ENCODE measurements at regions not wholly inside any gene's neighbourhood (a gene's known extent, or its start where the extent isn't known, plus 50 kb on each side); places are given as distances from the start of the nearest gene placed in this dataset.

GRCh38 chr20:22921595-22922421 lies 113.3 kb upstream of the SSTR4 start (continued):
- TF ChIP-seq, protein P1, sequence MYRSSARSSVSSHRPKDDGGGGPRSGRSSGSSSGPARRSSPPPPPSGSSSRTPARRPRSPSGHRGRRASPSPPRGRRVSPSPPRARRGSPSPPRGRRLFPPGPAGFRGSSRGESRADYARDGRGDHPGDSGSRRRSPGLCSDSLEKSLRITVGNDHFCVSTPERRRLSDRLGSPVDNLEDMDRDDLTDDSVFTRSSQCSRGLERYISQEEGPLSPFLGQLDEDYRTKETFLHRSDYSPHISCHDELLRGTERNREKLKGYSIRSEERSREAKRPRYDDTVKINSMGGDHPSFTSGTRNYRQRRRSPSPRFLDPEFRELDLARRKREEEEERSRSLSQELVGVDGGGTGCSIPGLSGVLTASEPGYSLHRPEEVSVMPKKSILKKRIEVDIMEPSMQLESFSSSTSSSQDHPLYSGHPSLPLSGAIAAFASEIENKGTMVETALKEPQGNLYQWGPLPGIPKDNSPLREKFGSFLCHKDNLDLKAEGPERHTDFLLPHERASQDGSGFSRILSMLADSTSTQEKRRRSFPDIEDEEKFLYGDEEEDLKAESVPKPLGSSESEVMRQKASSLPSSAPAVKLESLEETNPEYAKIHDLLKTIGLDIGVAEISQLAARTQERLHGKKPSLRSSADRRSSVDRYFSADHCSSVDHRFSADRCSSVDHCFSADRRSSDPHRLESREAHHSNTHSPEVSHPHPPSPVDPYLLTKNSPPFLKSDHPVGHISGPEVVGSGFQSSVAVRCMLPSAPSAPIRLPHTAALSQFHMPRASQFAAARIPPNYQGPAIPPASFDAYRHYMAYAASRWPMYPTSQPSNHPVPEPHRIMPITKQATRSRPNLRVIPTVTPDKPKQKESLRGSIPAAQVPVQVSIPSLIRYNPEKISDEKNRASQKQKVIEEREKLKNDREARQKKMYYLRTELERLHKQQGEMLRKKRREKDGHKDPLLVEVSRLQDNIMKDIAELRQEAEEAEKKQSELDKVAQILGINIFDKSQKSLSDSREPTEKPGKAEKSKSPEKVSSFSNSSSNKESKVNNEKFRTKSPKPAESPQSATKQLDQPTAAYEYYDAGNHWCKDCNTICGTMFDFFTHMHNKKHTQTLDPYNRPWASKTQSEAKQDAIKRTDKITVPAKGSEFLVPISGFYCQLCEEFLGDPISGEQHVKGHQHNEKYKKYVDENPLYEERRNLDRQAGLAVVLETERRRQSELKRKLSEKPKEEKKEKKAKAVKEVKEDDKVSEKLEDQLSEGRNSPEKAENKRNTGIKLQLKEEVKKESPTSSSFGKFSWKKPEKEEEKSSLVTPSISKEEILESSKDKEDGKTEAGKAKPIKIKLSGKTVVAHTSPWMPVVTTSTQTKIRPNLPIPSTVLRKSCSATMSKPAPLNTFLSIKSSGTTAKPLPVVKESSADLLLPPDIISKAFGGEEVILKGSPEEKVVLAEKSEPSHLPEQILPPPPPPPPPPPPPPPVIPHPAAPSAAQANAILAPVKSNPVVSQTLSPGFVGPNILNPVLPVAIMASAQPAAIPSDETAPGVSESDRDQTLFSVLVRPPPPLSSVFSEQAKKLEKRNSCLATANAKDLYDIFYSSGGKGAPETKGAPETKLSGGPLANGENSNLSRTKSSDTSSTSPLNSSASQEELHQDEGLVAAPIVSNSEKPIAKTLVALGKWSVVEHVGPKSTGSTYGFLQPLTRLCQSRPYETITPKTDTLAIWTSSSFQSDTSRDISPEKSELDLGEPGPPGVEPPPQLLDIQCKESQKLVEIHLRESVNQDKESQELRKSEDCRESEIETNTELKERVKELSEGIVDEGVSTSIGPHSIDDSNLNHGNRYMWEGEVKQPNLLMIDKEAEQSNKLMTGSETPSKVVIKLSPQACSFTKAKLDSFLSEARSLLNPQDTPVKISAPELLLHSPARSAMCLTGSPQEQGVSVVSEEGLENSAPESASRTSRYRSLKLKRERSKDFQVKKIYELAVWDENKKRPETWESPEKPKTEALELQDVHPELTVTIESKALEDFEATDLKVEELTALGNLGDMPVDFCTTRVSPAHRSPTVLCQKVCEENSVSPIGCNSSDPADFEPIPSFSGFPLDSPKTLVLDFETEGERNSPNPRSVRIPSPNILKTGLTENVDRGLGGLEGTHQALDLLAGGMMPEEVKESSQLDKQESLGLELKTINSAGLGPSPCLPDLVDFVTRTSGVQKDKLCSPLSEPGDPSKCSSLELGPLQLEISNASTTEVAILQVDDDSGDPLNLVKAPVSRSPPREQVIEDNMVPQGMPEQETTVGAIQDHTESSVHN (IDR thresholded peaks at IDR 0.05; ENCODE audit: borderline replicate concordance in 1 of 2, low read depth in 1 of 2), result peak in 1 of 2 experiments; percentile 94; a peak in 2 of 4 replicates
- TF ChIP-seq CEBPB (tag; IDR thresholded peaks at IDR 0.05) (peak; percentile 88), RFX7 (CRISPR knock-in tag; IDR thresholded peaks at IDR 0.05) (no peak), RBFOX2 (IDR thresholded peaks at IDR 0.05; ENCODE audit: low read depth, low read length) (no peak), GABPA (tag; conservative IDR thresholded peaks at IDR 0.05; ENCODE audit: low read depth) (peak; percentile 38; the same call in 1 of the 2 replicates), ELF1 (tag; IDR thresholded peaks at IDR 0.05) (no peak), KAT8 (IDR thresholded peaks at IDR 0.05; ENCODE audit: low read depth) (no peak), ZFP36 (IDR thresholded peaks at IDR 0.05; ENCODE audit: low read depth, low read length, partially characterized antibody) (no peak), MYBL2 (IDR thresholded peaks at IDR 0.05; ENCODE audit: low read depth) (no peak), MYBL2 (CRISPR knock-in tag; IDR thresholded peaks at IDR 0.05; ENCODE audit: borderline replicate concordance) (no peak), RBM39 (optimal IDR thresholded peaks at IDR 0.05; ENCODE audit: low read depth, low read length) (no peak), ZC3H4 (CRISPR knock-in tag; IDR thresholded peaks at IDR 0.05; ENCODE audit: borderline replicate concordance) (no peak), GATAD2B (IDR thresholded peaks at IDR 0.05; ENCODE audit: borderline replicate concordance) (no peak), MITF (IDR thresholded peaks at IDR 0.05) (no peak), ZNF780A (CRISPR knock-in tag; IDR thresholded peaks at IDR 0.05) (no peak), TCF7 (IDR thresholded peaks at IDR 0.05; ENCODE audit: borderline replicate concordance) (no peak), ZSCAN29 (IDR thresholded peaks at IDR 0.05) (no peak), DDX20 (tag; IDR thresholded peaks at IDR 0.05; ENCODE audit: low read depth) (no peak)

All from K562 (cell line).